GM19395 (cell line): ENCODE measurements at regions not wholly inside any gene's neighbourhood (a gene's known extent, or its start where the extent isn't known, plus 50 kb on each side); places are given as distances from the start of the nearest gene placed in this dataset.
A peak's percentile ranks its signal among the peaks of the same experiment; 100 is the strongest.

Experiments
- ATAC-seq: cut with Tn5 transposase; IDR thresholded peaks from one replicate; pipeline ENCODE4 v1.9.1; 2021; ENCODE audit warnings: mild to moderate bottlenecking, moderate library complexity; ENCODE audit not compliant: unreplicated experiment

DNA sequence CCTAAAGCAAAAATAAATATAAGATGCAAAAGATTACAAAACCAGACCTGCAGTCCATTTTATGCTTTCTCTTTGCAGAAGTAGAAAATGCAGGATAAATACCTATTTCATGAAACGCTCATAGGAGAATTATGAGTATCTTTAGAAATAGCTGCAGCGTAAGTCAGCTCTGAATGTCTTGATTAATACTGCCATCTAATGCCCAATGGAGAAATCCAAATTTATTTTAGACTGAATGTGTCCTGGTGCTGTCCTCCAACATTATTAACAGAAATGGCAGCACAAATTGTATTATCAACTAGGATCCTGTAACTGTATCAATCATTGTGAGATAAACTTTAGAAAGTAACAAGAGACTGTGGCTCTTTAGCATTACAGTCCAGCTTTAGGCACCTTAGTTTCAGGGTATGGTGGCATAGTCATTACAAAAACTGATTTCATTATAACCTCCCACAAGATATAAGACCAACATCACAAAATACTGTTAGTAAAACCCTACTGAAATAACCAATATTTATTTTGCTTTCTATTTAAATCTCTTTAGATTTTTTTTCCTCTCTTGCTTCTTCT lies 162.1 kb upstream of the MIR17HG start:
- ATAC-seq, result no peak

DNA sequence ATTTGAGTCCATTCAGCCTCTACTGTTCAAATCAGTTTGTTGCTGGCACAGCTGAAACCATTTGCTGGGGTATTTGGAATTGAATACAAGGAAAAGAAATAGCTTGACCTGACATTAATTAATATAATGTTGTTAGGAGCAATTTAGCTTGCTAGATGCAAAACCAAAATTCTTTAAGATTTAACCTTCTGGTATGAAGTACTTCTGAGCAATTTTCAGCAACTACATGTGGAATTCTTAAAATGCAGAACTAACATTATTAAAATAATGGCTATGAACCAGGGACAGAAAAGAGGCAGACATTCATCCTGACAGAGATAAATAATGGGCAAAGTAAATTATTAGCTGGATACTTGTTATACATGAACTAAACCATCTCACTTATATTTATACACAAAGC lies 160.0 kb upstream of the MIR17HG start:
- ATAC-seq, result no peak

GRCh38 chr13:91189506-91189905 lies 158.0 kb upstream of the MIR17HG start:
- no peak for ATAC-seq

DNA sequence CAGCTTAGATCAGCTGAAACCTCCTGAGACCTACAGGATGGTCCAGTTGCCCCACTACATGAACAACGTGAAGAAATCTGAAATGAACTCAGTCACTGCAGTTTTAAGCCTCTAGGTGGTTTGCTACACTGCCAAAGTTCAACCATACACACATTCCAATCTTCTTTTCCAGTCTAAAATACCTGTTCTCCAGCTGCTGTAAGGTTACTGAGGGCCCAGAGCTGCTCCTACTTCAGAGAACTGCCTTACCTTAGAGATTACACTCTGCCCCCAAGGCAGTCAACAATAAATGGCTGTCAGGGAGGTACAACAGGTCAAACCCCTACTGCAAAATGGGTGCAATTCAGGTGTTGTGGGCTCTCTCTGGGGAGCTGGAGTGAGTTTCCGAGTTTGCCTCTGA lies 154.1 kb upstream of the MIR17HG start:
- no peak for ATAC-seq

- no peak for ATAC-seq
Measured at GRCh38 chr13:91195789-91196188, 151.7 kb upstream of the MIR17HG start.

- no peak for ATAC-seq
Measured at GRCh38 chr13:91196958-91197357, 150.5 kb upstream of the MIR17HG start.

DNA sequence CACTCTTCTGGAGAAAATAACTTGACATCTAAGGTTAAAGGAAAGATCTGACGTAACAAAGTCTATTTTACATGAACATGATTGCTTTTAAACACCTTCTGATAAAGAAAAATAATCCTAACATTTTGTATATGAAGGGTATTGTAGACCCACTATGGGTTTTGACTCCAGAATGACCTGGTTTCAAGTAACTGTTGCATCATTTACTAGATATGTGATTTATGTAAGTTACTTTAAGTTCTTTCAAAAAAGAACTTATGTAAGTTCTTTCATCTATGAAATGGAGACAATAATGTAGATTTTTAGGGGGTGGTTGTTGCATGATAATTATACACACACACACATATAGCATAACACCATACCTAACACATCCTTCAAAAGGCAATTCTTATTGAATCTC lies 147.6 kb upstream of the MIR17HG start:
- ATAC-seq, result no peak

DNA sequence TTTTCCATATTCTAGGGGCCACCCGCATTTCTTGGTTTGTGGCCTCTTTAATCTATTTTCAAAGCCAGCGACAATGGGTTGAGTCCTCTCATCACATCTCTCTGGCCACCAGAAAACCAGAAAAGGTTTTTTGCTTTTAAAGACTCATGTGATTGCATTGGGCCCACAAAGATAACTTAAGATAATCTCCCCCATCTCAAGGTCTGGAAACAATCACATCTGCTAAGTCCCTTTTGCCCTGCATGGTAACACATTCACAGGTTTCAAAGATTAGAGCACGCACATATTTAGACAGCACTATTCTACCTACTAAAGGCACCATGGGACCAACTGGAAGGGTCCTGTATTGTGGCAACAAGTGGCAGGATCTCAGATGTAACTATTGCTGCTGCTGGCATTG lies 147.0 kb upstream of the MIR17HG start:
- no peak for ATAC-seq

- ATAC-seq, result no peak
Measured at GRCh38 chr13:91203430-91203829, 144.1 kb upstream of the MIR17HG start.

DNA sequence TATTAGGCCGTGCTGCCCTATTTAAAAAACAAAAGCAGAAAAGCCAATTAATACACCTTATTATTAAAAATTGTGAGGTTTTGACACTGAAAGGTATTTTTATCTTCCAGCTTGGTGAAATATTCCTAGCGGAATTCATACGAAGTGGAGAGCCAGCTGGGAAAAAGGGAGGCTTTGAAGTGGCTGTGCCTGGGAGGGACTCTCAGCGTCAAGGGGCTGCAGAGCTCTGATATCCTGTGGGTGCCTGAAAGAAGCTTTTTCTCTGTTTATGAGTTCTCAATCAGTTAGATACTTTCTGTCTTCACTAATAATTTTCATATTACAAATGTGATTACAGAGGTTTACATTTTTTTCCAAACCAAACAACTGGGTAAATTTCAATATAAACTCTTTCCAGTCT lies 140.2 kb upstream of the MIR17HG start:
- no peak for ATAC-seq

GRCh38 chr13:91211510-91211909 lies 136.0 kb upstream of the MIR17HG start:
- no peak for ATAC-seq

GRCh38 chr13:91212231-91212630 lies 135.3 kb upstream of the MIR17HG start:
- no peak for ATAC-seq

DNA sequence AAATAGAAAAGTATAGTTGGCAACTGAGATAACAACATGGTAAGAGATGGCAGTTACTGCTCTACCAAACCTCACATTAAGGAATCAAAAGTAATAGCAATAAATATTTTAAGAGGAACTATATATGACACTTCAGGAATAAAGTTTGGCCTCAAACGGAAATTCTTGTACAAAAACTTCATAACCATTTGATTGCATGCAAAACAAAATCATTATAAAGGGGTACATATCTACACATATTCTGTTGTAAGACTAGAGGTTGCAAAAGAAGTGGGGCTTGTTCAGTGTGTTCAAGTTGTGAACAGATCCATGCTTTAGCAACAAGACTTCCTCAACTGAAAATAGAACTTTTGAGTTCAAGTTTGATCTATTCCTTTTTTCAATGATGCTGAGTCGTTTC lies 133.5 kb upstream of the MIR17HG start:
- ATAC-seq, result no peak

DNA sequence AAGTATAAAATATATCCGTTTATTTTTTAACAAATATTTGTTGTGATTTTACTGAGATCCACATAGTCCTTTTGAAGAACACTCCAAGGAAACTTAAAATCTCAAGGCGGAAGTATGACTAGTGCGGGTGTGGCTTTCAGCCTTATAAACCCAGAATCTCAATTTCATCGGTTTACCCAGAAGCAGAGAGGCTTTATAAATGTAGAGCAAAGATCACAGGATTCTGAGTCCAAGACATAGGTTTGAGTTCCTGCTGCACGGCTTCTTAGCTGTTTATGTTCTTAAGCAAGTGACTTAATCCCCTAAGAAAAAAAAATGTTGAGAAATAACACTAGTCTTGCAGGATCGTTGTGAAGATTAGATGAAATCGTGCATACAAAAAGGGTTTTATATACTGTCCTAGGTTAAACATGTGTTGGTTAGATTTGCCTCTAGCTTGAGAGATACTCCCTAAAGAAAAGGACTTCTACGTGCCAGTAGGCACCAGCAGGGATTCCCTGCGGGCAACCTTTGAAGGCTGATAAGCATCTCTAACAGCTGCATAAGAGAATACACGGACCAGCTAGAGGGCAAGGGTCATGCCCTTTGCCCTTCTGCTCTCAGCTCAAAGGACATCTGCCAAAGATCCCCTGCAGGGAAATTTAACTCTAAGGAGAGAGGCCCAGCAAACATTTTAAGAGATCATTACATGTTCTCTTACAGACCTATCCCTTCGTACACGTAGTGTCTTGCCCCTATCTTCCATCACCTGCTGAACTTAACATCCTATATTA lies 130.4 kb upstream of the MIR17HG start:
- ATAC-seq, result no peak

DNA sequence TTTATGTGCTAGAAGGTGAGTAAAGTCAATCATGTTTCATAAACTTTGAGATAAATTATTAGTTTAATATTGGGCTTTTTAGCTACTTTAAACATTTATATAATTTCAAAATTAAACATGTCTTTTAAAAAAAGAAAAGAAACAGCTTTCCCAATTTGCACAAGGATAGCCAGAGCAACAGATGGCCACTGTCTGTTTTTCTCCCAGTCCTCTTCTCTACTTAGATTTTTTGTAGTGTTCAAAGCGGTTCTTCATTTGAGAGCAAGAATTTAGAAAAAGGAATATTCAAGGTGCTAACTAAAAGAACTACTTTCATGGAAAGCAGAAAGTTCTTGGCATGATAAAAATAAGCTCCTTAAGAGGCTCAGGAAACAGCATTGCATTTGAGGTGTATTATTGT lies 128.3 kb upstream of the MIR17HG start:
- no peak for ATAC-seq

DNA sequence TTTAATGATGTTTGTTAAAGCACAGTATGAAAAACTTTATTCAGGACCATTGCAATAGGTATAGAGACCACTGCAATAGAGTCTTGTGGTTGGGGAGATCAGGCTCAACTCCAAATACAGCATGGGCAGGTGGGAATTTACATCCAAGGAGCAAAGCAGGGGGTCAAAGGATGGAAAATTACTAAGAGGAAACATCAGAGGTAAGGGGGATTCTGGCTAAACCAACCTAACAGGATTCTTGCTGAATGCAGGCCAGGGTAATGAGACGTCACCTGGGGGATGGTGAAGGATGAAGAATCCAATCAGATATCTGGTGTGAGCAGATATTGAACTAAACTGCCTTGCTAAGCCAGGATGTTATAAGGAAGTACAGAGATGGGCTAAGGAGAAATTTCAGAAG lies 126.6 kb upstream of the MIR17HG start:
- ATAC-seq, result no peak

DNA sequence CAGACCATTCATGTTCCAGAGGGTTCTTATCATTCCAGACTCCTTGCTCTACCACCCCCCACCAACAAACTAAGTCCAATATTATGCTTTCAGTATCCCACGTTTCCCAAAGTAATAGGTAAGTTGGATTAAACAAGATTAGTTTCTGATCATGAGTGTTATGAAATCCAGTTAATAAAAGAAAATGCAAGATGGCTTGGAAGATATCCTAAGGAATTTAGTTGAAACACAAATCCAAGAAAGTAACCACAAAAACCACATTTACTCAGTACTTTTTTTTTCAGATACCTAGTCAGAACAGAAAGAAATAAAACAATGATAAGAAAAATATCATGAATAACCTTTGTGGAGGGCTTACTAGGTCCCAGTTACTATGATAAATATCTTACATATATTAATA lies 119.4 kb upstream of the MIR17HG start:
- ATAC-seq, result no peak

DNA sequence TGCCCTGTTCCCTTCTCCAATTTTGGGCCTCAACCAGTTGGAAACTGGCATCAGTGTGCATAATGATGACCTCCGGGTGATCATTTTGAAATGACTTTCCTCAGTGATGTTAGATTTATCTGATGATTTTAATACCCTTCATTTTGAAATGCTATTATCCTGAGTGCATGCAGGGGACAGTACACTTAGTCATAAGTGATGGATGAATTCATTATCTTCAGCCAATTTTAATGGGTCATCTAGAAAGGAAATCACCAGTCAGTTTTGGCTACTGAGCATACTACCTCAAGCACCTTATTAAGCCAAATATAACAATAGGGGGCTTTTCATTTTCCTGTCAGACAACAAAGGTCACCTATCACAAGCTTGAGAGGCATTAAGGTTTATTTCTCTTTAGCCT lies 118.5 kb upstream of the MIR17HG start:
- ATAC-seq, result no peak

DNA sequence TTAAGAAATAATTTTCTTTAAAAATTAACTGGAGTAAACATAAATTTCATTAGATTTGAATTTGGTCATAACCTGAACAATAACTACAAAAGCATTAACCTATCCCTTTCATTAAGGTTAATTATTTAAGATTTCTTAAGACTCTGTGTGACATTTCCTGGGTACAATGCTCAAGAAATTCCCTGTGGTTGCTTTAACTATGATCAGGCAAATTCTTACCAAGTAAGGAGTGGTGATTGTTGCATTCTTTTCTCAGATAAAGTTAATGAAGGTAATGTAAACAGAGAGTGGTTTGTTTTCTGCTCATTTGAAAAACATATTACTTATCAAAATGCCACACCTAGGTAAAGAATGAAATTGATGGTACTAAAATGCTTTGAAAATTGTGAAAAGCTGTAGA lies 114.8 kb upstream of the MIR17HG start:
- ATAC-seq, result no peak

- ATAC-seq, result no peak
Measured at GRCh38 chr13:91233291-91233690, 114.2 kb upstream of the MIR17HG start.

GRCh38 chr13:91236182-91236581 lies 111.3 kb upstream of the MIR17HG start:
- no peak for ATAC-seq

DNA sequence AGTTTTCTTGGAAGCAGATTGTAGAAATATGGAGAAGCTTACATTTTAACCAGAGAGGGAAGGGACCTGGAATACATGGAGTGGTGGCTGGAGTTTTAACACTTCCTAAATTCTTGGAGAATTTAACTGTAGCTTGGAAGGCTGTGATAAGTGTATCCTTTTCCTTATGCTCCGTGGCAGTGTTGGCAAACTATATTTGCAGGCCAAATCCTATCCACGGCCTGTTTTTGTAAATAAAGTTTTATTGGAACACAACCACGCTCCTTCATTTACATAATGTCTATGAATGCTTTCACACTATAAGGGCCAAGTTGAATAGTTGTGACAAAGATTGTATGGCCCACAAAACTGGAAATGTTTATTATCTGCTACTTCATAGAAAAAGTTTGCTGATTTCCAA lies 110.6 kb upstream of the MIR17HG start:
- no peak for ATAC-seq

DNA sequence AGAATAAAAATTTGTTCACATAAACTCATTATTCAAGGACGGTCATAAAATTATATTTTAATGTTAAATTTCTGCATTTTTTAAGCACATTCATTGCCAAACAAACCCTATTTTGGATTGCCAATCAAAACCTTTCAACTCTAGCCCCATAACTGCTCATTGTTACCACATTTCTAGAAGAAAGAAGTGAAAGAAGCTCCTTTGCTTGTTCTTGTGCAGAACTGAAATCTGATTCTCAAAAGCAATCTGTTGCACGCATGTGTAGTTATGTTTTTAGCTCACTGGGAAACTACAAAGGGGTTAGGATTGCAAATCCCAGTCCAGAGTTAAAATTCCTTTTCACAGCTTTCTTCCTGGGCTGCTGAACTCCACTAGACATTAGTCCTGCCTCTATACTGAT lies 109.5 kb upstream of the MIR17HG start:
- ATAC-seq, result peak; percentile 77
